ENCODE measurements at regions not wholly inside any gene's neighbourhood (a gene's known extent, or its start where the extent isn't known, plus 50 kb on each side); places are given as distances from the start of the nearest gene placed in this dataset.

GRCh38 chr17:83149029-83149725 is 69.8 kb downstream of the METRNL start:
- H3K4me3 ChIP-seq: no peak overlapping the region
- H3K9me3 ChIP-seq (ENCODE audit: insufficient read depth, low read depth): no peaks in the 10 kb centered on the region
- no peaks in the 10 kb centered on the region for H3K9me2 ChIP-seq (ENCODE audit: insufficient read depth)
- no peaks in the 10 kb centered on the region for H3K79me2 ChIP-seq (ENCODE audit: low read depth)
- H3K27me3 ChIP-seq (ENCODE audit: insufficient read depth, low read depth): no peaks in the 10 kb centered on the region
- H3K4me1 ChIP-seq (replicated peaks; ENCODE audit: insufficient read depth): no peaks in the 10 kb centered on the region
- no peak overlapping the region for H2AFZ ChIP-seq
- H3K27ac ChIP-seq: no peak overlapping the region
- ChIA-PET CTCF (no interaction called here), POLR2A (ENCODE audit: unreplicated experiment) (no interaction called here)
- H3K4me2 ChIP-seq: no peak overlapping the region
- H3K36me3 ChIP-seq (ENCODE audit: low read depth): no peaks in the 10 kb centered on the region
- DNase-seq: no peak
- intact Hi-C loops (cut with micrococcal nuclease; ENCODE audit: unreplicated experiment): no loop called here
- TF ChIP-seq EZH2 (IDR thresholded peaks at IDR 0.05; ENCODE audit: low read depth) (no peak), CTCF (conservative IDR thresholded peaks at IDR 0.05) (no peak)
- H4K20me1 ChIP-seq (ENCODE audit: insufficient read depth): no peaks in the 10 kb centered on the region
- no TSS peak for BruUV-seq (replicated peaks)
- H3F3A ChIP-seq (ENCODE audit: insufficient read depth, low read depth): no peaks in the 10 kb centered on the region

GRCh38 chr17:83149761-83150251 is 70.4 kb downstream of the METRNL start:
- no peaks in the 10 kb centered on the region for H3K9me3 ChIP-seq (ENCODE audit: insufficient read depth, low read depth)
- ChIA-PET CTCF (no interaction called here), POLR2A (ENCODE audit: unreplicated experiment) (no interaction called here)
- intact Hi-C loops (cut with micrococcal nuclease; ENCODE audit: unreplicated experiment): no loop called here
- H2AFZ ChIP-seq: no peak overlapping the region
- no peak for DNase-seq
- H3K36me3 ChIP-seq (ENCODE audit: low read depth): no peaks in the 10 kb centered on the region
- no peaks in the 10 kb centered on the region for H3K9me2 ChIP-seq (ENCODE audit: insufficient read depth)
- H3K27me3 ChIP-seq (ENCODE audit: insufficient read depth, low read depth): no peaks in the 10 kb centered on the region
- H3K4me2 ChIP-seq: no peak overlapping the region
- H3K4me3 ChIP-seq: no peak overlapping the region
- no peak overlapping the region for H3K27ac ChIP-seq
- H3K4me1 ChIP-seq (replicated peaks; ENCODE audit: insufficient read depth): peaks cover 2% of the 10 kb centered on the region
- no peaks in the 10 kb centered on the region for H3F3A ChIP-seq (ENCODE audit: insufficient read depth, low read depth)
- no peak for TF ChIP-seq EZH2 (IDR thresholded peaks at IDR 0.05; ENCODE audit: low read depth)
- no peak for TF ChIP-seq CTCF (conservative IDR thresholded peaks at IDR 0.05)
- no peaks in the 10 kb centered on the region for H4K20me1 ChIP-seq (ENCODE audit: insufficient read depth)
- no peaks in the 10 kb centered on the region for H3K79me2 ChIP-seq (ENCODE audit: low read depth)
- no TSS peak for BruUV-seq (replicated peaks)

- no TSS peak for BruUV-seq (replicated peaks)
- Histone ChIP-seq H3K4me2 (no peak overlapping the region), H3K9me3 (ENCODE audit: insufficient read depth, low read depth) (no peaks in the 10 kb centered on the region), H3K79me2 (ENCODE audit: low read depth) (no peaks in the 10 kb centered on the region), H3K36me3 (ENCODE audit: low read depth) (no peaks in the 10 kb centered on the region), H2AFZ (no peak overlapping the region), H3K27me3 (ENCODE audit: insufficient read depth, low read depth) (no peaks in the 10 kb centered on the region), H3K9me2 (ENCODE audit: insufficient read depth) (no peaks in the 10 kb centered on the region), H3K4me1 (replicated peaks; ENCODE audit: insufficient read depth) (peaks cover 9% of the 10 kb centered on the region), H3K27ac (no peak overlapping the region), H3K4me3 (no peak overlapping the region), H4K20me1 (ENCODE audit: insufficient read depth) (no peaks in the 10 kb centered on the region), H3F3A (ENCODE audit: insufficient read depth, low read depth) (no peaks in the 10 kb centered on the region; the same call in 1 of the 2 replicates)
- TF ChIP-seq CTCF (conservative IDR thresholded peaks at IDR 0.05) (no peak), EZH2 (IDR thresholded peaks at IDR 0.05; ENCODE audit: low read depth) (no peak)
- CTCF ChIA-PET: no interaction called here
- POLR2A ChIA-PET (ENCODE audit: unreplicated experiment): no interaction called here
- no peak for DNase-seq
- intact Hi-C loops (cut with micrococcal nuclease; ENCODE audit: unreplicated experiment): no loop called here
Measured at GRCh38 chr17:83150369-83151055, 71.1 kb downstream of the METRNL start.

All from PC-9 (cell line).